ENCODE measurements at regions not wholly inside any gene's neighbourhood (a gene's known extent, or its start where the extent isn't known, plus 50 kb on each side); places are given as distances from the start of the nearest gene placed in this dataset.

DNA sequence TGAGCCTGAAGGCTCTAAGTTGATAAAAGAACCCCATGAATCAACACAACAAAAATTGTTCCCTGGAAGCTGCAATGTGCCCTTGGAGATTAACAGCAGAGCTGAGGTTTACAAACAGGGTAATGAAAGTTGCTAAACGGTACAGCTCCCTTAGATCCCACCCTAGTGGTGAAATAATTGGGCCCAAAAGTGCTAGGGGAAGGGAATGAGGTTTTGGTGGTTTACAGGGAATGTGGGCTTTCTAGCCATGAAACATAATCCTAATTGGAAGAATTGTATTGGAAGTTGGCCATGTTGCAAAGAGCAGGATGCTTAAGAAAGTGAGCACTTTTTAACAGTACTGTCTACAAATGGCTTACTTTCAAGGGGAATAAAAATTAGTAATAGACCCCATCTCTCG is 180.2 kb upstream of the SMIM21 start:
- TF ChIP-seq, protein P1, sequence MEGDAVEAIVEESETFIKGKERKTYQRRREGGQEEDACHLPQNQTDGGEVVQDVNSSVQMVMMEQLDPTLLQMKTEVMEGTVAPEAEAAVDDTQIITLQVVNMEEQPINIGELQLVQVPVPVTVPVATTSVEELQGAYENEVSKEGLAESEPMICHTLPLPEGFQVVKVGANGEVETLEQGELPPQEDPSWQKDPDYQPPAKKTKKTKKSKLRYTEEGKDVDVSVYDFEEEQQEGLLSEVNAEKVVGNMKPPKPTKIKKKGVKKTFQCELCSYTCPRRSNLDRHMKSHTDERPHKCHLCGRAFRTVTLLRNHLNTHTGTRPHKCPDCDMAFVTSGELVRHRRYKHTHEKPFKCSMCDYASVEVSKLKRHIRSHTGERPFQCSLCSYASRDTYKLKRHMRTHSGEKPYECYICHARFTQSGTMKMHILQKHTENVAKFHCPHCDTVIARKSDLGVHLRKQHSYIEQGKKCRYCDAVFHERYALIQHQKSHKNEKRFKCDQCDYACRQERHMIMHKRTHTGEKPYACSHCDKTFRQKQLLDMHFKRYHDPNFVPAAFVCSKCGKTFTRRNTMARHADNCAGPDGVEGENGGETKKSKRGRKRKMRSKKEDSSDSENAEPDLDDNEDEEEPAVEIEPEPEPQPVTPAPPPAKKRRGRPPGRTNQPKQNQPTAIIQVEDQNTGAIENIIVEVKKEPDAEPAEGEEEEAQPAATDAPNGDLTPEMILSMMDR (IDR thresholded peaks at IDR 0.05; ENCODE audit: low read length), result no peak
- no peak for TF ChIP-seq EZH2 (optimal IDR thresholded peaks at IDR 0.05; ENCODE audit: low read depth, low read length)
